ENCODE measurements at regions not wholly inside any gene's neighbourhood (a gene's known extent, or its start where the extent isn't known, plus 50 kb on each side); places are given as distances from the start of the nearest gene placed in this dataset.

- no peaks in the 10 kb centered on the region for H3K27me3 ChIP-seq (replicated peaks; ENCODE audit: control insufficient read depth, insufficient read depth, low read length, poor library complexity, severe bottlenecking)
- no peak overlapping the region for H3K27ac ChIP-seq (ENCODE audit: insufficient read depth, low read length, poor library complexity, severe bottlenecking)
- H3K9me3 ChIP-seq (ENCODE audit: control insufficient read depth, low read length) = no peaks in the 10 kb centered on the region
- H3K36me3 ChIP-seq (ENCODE audit: control insufficient read depth, insufficient read depth, low read length) = no peaks in the 10 kb centered on the region
- H3K4me1 ChIP-seq (ENCODE audit: control insufficient read depth, insufficient read depth, low read length, poor library complexity, severe bottlenecking) = no peaks in the 10 kb centered on the region
- no peak overlapping the region for H3K4me3 ChIP-seq (ENCODE audit: insufficient read depth, low read depth, low read length, poor library complexity, severe bottlenecking)
- no peak for DNase-seq
These were observed 411.0 kb upstream of the ATP11B start for GRCh38 chr3:182382112-182382857.

GRCh38 chr3:182384221-182384620 is 409.1 kb upstream of the ATP11B start:
- Histone ChIP-seq H3K27me3 (replicated peaks; ENCODE audit: control insufficient read depth, insufficient read depth, low read length, poor library complexity, severe bottlenecking) (no peaks in the 10 kb centered on the region), H3K9me3 (ENCODE audit: control insufficient read depth, low read length) (no peaks in the 10 kb centered on the region), H3K36me3 (ENCODE audit: control insufficient read depth, insufficient read depth, low read length) (no peaks in the 10 kb centered on the region), H3K27ac (ENCODE audit: insufficient read depth, low read length, poor library complexity, severe bottlenecking) (no peak overlapping the region), H3K4me3 (ENCODE audit: insufficient read depth, low read depth, low read length, poor library complexity, severe bottlenecking) (no peak overlapping the region), H3K4me1 (ENCODE audit: control insufficient read depth, insufficient read depth, low read length, poor library complexity, severe bottlenecking) (no peaks in the 10 kb centered on the region)
- no peak for DNase-seq

- Histone ChIP-seq H3K36me3 (ENCODE audit: control insufficient read depth, insufficient read depth, low read length) (no peaks in the 10 kb centered on the region), H3K27ac (ENCODE audit: insufficient read depth, low read length, poor library complexity, severe bottlenecking) (no peak overlapping the region), H3K4me3 (ENCODE audit: insufficient read depth, low read depth, low read length, poor library complexity, severe bottlenecking) (no peak overlapping the region), H3K9me3 (ENCODE audit: control insufficient read depth, low read length) (no peaks in the 10 kb centered on the region), H3K27me3 (replicated peaks; ENCODE audit: control insufficient read depth, insufficient read depth, low read length, poor library complexity, severe bottlenecking) (no peaks in the 10 kb centered on the region), H3K4me1 (ENCODE audit: control insufficient read depth, insufficient read depth, low read length, poor library complexity, severe bottlenecking) (no peaks in the 10 kb centered on the region)
- DNase-seq = no peak
These were observed 407.9 kb upstream of the ATP11B start for GRCh38 chr3:182385356-182385755.

GRCh38 chr3:182388506-182388905 is 404.8 kb upstream of the ATP11B start:
- DNase-seq = no peak
- H3K36me3 ChIP-seq (ENCODE audit: control insufficient read depth, insufficient read depth, low read length) = no peaks in the 10 kb centered on the region
- H3K27me3 ChIP-seq (replicated peaks; ENCODE audit: control insufficient read depth, insufficient read depth, low read length, poor library complexity, severe bottlenecking) = no peaks in the 10 kb centered on the region
- H3K9me3 ChIP-seq (ENCODE audit: control insufficient read depth, low read length) = no peaks in the 10 kb centered on the region
- H3K4me1 ChIP-seq (ENCODE audit: control insufficient read depth, insufficient read depth, low read length, poor library complexity, severe bottlenecking) = no peaks in the 10 kb centered on the region
- no peak overlapping the region for H3K27ac ChIP-seq (ENCODE audit: insufficient read depth, low read length, poor library complexity, severe bottlenecking)
- H3K4me3 ChIP-seq (ENCODE audit: insufficient read depth, low read depth, low read length, poor library complexity, severe bottlenecking) = no peak overlapping the region

- H3K4me3 ChIP-seq (ENCODE audit: insufficient read depth, low read depth, low read length, poor library complexity, severe bottlenecking) = no peak overlapping the region
- H3K4me1 ChIP-seq (ENCODE audit: control insufficient read depth, insufficient read depth, low read length, poor library complexity, severe bottlenecking) = no peaks in the 10 kb centered on the region
- H3K36me3 ChIP-seq (ENCODE audit: control insufficient read depth, insufficient read depth, low read length) = no peaks in the 10 kb centered on the region
- no peak for DNase-seq
- H3K9me3 ChIP-seq (ENCODE audit: control insufficient read depth, low read length) = no peaks in the 10 kb centered on the region
- H3K27me3 ChIP-seq (replicated peaks; ENCODE audit: control insufficient read depth, insufficient read depth, low read length, poor library complexity, severe bottlenecking) = no peaks in the 10 kb centered on the region
- H3K27ac ChIP-seq (ENCODE audit: insufficient read depth, low read length, poor library complexity, severe bottlenecking) = no peak overlapping the region
These were observed 404.1 kb upstream of the ATP11B start for GRCh38 chr3:182389071-182389815.

- Histone ChIP-seq H3K4me3 (ENCODE audit: insufficient read depth, low read depth, low read length, poor library complexity, severe bottlenecking) (no peak overlapping the region), H3K27me3 (replicated peaks; ENCODE audit: control insufficient read depth, insufficient read depth, low read length, poor library complexity, severe bottlenecking) (no peaks in the 10 kb centered on the region), H3K9me3 (ENCODE audit: control insufficient read depth, low read length) (no peaks in the 10 kb centered on the region), H3K27ac (ENCODE audit: insufficient read depth, low read length, poor library complexity, severe bottlenecking) (no peak overlapping the region), H3K36me3 (ENCODE audit: control insufficient read depth, insufficient read depth, low read length) (no peaks in the 10 kb centered on the region), H3K4me1 (ENCODE audit: control insufficient read depth, insufficient read depth, low read length, poor library complexity, severe bottlenecking) (no peaks in the 10 kb centered on the region)
- no peak for DNase-seq
These were observed 402.9 kb upstream of the ATP11B start for GRCh38 chr3:182390421-182390820.

- H3K4me1 ChIP-seq (ENCODE audit: control insufficient read depth, insufficient read depth, low read length, poor library complexity, severe bottlenecking) = no peaks in the 10 kb centered on the region
- no peak overlapping the region for H3K4me3 ChIP-seq (ENCODE audit: insufficient read depth, low read depth, low read length, poor library complexity, severe bottlenecking)
- no peak overlapping the region for H3K27ac ChIP-seq (ENCODE audit: insufficient read depth, low read length, poor library complexity, severe bottlenecking)
- H3K36me3 ChIP-seq (ENCODE audit: control insufficient read depth, insufficient read depth, low read length) = no peaks in the 10 kb centered on the region
- no peak for DNase-seq
- H3K9me3 ChIP-seq (ENCODE audit: control insufficient read depth, low read length) = no peaks in the 10 kb centered on the region
- no peaks in the 10 kb centered on the region for H3K27me3 ChIP-seq (replicated peaks; ENCODE audit: control insufficient read depth, insufficient read depth, low read length, poor library complexity, severe bottlenecking)
These were observed 400.9 kb upstream of the ATP11B start for GRCh38 chr3:182392182-182392937.

- Histone ChIP-seq H3K4me3 (ENCODE audit: insufficient read depth, low read depth, low read length, poor library complexity, severe bottlenecking) (no peak overlapping the region), H3K9me3 (ENCODE audit: control insufficient read depth, low read length) (no peaks in the 10 kb centered on the region), H3K4me1 (ENCODE audit: control insufficient read depth, insufficient read depth, low read length, poor library complexity, severe bottlenecking) (no peaks in the 10 kb centered on the region), H3K36me3 (ENCODE audit: control insufficient read depth, insufficient read depth, low read length) (no peaks in the 10 kb centered on the region), H3K27ac (ENCODE audit: insufficient read depth, low read length, poor library complexity, severe bottlenecking) (no peak overlapping the region), H3K27me3 (replicated peaks; ENCODE audit: control insufficient read depth, insufficient read depth, low read length, poor library complexity, severe bottlenecking) (no peaks in the 10 kb centered on the region)
- no peak for DNase-seq
These were observed 400.2 kb upstream of the ATP11B start for GRCh38 chr3:182393151-182393550.

GRCh38 chr3:182393830-182394367 is 399.4 kb upstream of the ATP11B start:
- no peaks in the 10 kb centered on the region for H3K27me3 ChIP-seq (replicated peaks; ENCODE audit: control insufficient read depth, insufficient read depth, low read length, poor library complexity, severe bottlenecking)
- no peaks in the 10 kb centered on the region for H3K9me3 ChIP-seq (ENCODE audit: control insufficient read depth, low read length)
- H3K36me3 ChIP-seq (ENCODE audit: control insufficient read depth, insufficient read depth, low read length) = no peaks in the 10 kb centered on the region
- no peak overlapping the region for H3K4me3 ChIP-seq (ENCODE audit: insufficient read depth, low read depth, low read length, poor library complexity, severe bottlenecking)
- no peak overlapping the region for H3K27ac ChIP-seq (ENCODE audit: insufficient read depth, low read length, poor library complexity, severe bottlenecking)
- no peaks in the 10 kb centered on the region for H3K4me1 ChIP-seq (ENCODE audit: control insufficient read depth, insufficient read depth, low read length, poor library complexity, severe bottlenecking)
- DNase-seq = no peak
